Hepatocyte (in vitro differentiated cells): ENCODE measurements at regions not wholly inside any gene's neighbourhood (a gene's known extent, or its start where the extent isn't known, plus 50 kb on each side); places are given as distances from the start of the nearest gene placed in this dataset.

Source experiments
- DNase-seq: peaks from one replicate; pipeline ENCODE4 v3.0.0-alpha.2; 2016; ENCODE audit warnings: low spot score
- H2AFZ ChIP-seq: fragments of 200-600 bp; sonication (generic); 2 replicates; pipeline ENCODE4 v1.6.0; 2016; ENCODE audit warnings: antibody characterized with exemption, mild to moderate bottlenecking
- H3K27ac ChIP-seq: fragments of 200-600 bp; sonication (generic); 2 replicates; pipeline ENCODE4 v1.5.1; 2016; ENCODE audit warnings: mild to moderate bottlenecking
- H3K27me3 ChIP-seq: fragments of 200-600 bp; sonication (generic); 2 replicates; pipeline ENCODE4 v1.6.1; 2016
- H3K36me3 ChIP-seq: fragments of 200-600 bp; sonication (generic); replicated peaks from 2 replicates; pipeline ENCODE4 v1.5.1; 2016; ENCODE audit warnings: low read depth; ENCODE audit not compliant: insufficient read depth
- H3K4me1 ChIP-seq: fragments of 200-600 bp; sonication (generic); 2 replicates; pipeline ENCODE4 v1.5.1; 2016; ENCODE audit warnings: mild to moderate bottlenecking, moderate library complexity; ENCODE audit not compliant: insufficient read depth
- H3K4me2 ChIP-seq: fragments of 200-600 bp; sonication (generic); 2 replicates; pipeline ENCODE4 v1.6.0; 2016
- H3K4me3 ChIP-seq: fragments of 200-600 bp; sonication (generic); 2 replicates; pipeline ENCODE4 v1.5.1; 2016; ENCODE audit warnings: mild to moderate bottlenecking
- H3K79me2 ChIP-seq: fragments of 200-600 bp; sonication (generic); 2 replicates; pipeline ENCODE4 v1.6.0; 2017; ENCODE audit warnings: mild to moderate bottlenecking
- H3K9me2 ChIP-seq: fragments of 200-600 bp; sonication (generic); replicated peaks from 2 replicates; pipeline ENCODE4 v1.6.0; 2017; ENCODE audit warnings: mild to moderate bottlenecking; ENCODE audit not compliant: insufficient read depth
- H3K9me3 ChIP-seq: fragments of 200-600 bp; sonication (generic); 2 replicates; pipeline ENCODE4 v1.5.1; 2016; ENCODE audit warnings: low read depth, mild to moderate bottlenecking
- H4K20me1 ChIP-seq: fragments of 200-600 bp; sonication (generic); 2 replicates; pipeline ENCODE4 v1.6.0; 2016; ENCODE audit warnings: mild to moderate bottlenecking; ENCODE audit not compliant: insufficient read depth, poor library complexity, severe bottlenecking
- EZH2 ChIP-seq: fragments of 200-600 bp; sonication (generic); IDR thresholded peaks from 2 replicates; pipeline ENCODE4 v1.6.1; 2016; ENCODE audit warnings: antibody characterized with exemption, mild to moderate bottlenecking, borderline replicate concordance
- EZH2phosphoT487 ChIP-seq: fragments of 200-600 bp; sonication (generic); IDR thresholded peaks from one replicate; pipeline ENCODE4 v1.6.1; 2018; ENCODE audit warnings: antibody characterized with exemption, mild to moderate bottlenecking, low read depth, moderate library complexity; ENCODE audit not compliant: unreplicated experiment, severe bottlenecking
- WGBS: methylation state at CpG from one replicate; pipeline ENCODE4 v1.1.6; 2016; ENCODE audit warnings: low lambda C conversion rate; ENCODE audit errors: missing lambda C conversion rate; 5-methylcytosine and 5-hydroxymethylcytosine counted together
- TF ChIP-seq, protein P1 (sequence below): fragments of 200-600 bp; sonication (generic); IDR thresholded peaks from 2 replicates; pipeline ENCODE4 v1.5.1; 2016; ENCODE audit warnings: antibody characterized with exemption, mild to moderate bottlenecking; ENCODE audit not compliant: poor library complexity

DNA sequence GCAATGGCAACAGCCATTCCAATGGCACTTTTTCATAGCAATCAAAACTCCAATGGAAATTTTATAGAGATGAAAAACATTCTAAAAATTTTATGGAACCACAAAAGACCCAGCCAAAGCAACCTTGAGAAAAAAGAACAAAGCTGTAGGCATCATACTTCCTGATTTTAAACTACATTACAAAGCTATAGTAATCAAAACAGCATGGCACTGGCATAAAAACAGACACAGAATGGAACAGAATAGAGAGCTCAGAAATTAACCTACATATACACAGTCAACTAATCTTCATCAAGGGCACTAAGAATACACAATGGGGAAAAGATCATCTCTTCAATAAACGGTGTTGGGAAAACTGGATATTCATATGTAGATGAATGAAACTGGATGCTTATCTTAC lies 401.5 kb downstream of the NPHP4 start:
- no peak overlapping the region for H3K27ac ChIP-seq
- no peaks in the 10 kb centered on the region for H4K20me1 ChIP-seq
- DNase-seq = no peak
- no peaks in the 10 kb centered on the region for H3K36me3 ChIP-seq
- WGBS = 93% methylated on average over 1 of the region's 1 CpG
- no peak overlapping the region for H3K4me2 ChIP-seq
- H3K4me1 ChIP-seq = no peaks in the 10 kb centered on the region
- no peak overlapping the region for H2AFZ ChIP-seq
- no peak overlapping the region for H3K4me3 ChIP-seq
- no peaks in the 10 kb centered on the region for H3K27me3 ChIP-seq
- peaks cover 11% of the 10 kb centered on the region for H3K9me3 ChIP-seq
- no peaks in the 10 kb centered on the region for H3K79me2 ChIP-seq
- H3K9me2 ChIP-seq = no peaks in the 10 kb centered on the region
- TF ChIP-seq EZH2 (no peak), EZH2phosphoT487 (no peak)

DNA sequence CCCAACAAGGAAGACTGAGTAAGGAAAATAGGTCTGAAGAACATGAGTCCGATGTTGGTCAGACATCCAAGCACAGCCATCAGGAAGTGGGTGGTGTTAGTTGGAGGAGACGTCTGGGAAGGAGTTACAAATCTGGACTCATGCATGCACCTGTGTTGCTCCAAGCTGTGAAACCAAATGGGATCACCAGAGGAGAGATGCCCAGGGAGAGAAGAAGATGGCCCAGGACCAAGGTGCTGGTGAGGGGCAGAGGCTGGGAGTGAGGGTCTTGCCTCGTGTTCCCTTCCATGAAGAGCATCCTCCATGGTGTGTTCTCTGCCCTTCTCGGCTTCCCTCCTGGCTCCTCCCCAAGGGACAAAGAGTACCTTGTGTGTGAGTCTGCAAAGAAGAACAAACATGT lies 405.6 kb downstream of the NPHP4 start:
- WGBS = 90% methylated on average over 4 of the region's 4 CpGs
- Histone ChIP-seq H3K9me3 (peaks cover 11% of the 10 kb centered on the region), H3K36me3 (no peaks in the 10 kb centered on the region), H4K20me1 (no peaks in the 10 kb centered on the region), H3K27me3 (no peaks in the 10 kb centered on the region), H2AFZ (no peak overlapping the region), H3K79me2 (no peaks in the 10 kb centered on the region), H3K4me1 (no peaks in the 10 kb centered on the region), H3K4me3 (no peak overlapping the region), H3K9me2 (no peaks in the 10 kb centered on the region), H3K27ac (no peak overlapping the region), H3K4me2 (no peak overlapping the region)
- TF ChIP-seq EZH2phosphoT487 = no peak
- TF ChIP-seq, protein P1, sequence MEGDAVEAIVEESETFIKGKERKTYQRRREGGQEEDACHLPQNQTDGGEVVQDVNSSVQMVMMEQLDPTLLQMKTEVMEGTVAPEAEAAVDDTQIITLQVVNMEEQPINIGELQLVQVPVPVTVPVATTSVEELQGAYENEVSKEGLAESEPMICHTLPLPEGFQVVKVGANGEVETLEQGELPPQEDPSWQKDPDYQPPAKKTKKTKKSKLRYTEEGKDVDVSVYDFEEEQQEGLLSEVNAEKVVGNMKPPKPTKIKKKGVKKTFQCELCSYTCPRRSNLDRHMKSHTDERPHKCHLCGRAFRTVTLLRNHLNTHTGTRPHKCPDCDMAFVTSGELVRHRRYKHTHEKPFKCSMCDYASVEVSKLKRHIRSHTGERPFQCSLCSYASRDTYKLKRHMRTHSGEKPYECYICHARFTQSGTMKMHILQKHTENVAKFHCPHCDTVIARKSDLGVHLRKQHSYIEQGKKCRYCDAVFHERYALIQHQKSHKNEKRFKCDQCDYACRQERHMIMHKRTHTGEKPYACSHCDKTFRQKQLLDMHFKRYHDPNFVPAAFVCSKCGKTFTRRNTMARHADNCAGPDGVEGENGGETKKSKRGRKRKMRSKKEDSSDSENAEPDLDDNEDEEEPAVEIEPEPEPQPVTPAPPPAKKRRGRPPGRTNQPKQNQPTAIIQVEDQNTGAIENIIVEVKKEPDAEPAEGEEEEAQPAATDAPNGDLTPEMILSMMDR = no peak
- TF ChIP-seq EZH2 = no peak
- no peak for DNase-seq

DNA sequence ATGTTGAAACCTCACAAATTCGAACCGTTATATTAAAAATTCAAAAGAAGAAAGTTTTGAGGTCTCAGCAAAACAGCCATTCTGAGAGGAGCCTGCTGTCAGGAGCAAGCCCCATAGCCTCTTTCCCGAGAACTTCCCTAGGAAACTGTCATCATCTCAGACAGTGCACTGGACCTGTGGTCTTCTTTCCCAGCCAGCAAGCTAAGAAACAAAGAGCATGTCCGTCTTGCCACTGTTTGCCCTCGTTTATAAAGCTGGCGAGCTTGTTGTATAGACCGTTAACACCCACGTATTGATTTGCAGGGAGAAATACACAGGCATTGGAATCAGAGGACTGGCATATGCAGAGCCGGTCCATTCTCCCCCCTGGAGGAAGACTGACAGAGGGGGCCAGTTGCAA lies 407.0 kb downstream of the NPHP4 start:
- Histone ChIP-seq H3K79me2 (no peaks in the 10 kb centered on the region), H3K27me3 (no peaks in the 10 kb centered on the region), H4K20me1 (no peaks in the 10 kb centered on the region), H3K9me2 (no peaks in the 10 kb centered on the region), H3K4me3 (no peak overlapping the region), H3K4me1 (no peaks in the 10 kb centered on the region), H2AFZ (no peak overlapping the region), H3K36me3 (no peaks in the 10 kb centered on the region), H3K4me2 (no peak overlapping the region), H3K27ac (no peak overlapping the region), H3K9me3 (peaks cover 4% of the 10 kb centered on the region)
- 75% methylated on average over 9 of the region's 9 CpGs for WGBS
- TF ChIP-seq EZH2phosphoT487 = no peak
- TF ChIP-seq, protein P1 = no peak
- no peak for TF ChIP-seq EZH2
- DNase-seq = no peak

DNA sequence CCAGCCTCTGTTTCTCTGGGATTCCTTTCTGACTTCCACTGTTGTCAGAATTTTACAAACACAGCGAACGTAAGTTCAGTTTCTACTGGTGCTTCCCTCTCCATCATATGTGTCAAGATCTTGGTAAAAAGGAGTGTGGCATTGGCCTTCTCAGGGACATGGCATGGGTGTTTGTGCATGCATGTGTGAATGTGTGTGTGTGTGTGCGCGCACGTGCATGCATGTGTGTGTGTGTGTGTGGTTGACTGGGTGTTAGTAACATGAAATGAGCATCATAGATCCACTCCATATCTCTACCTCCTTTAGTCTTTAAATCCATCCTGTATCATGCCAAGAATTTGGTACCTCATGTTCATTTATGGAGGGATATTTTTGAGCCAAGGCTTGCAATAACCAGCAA lies 411.3 kb downstream of the NPHP4 start:
- Histone ChIP-seq H2AFZ (no peak overlapping the region), H3K4me2 (no peak overlapping the region)

DNA sequence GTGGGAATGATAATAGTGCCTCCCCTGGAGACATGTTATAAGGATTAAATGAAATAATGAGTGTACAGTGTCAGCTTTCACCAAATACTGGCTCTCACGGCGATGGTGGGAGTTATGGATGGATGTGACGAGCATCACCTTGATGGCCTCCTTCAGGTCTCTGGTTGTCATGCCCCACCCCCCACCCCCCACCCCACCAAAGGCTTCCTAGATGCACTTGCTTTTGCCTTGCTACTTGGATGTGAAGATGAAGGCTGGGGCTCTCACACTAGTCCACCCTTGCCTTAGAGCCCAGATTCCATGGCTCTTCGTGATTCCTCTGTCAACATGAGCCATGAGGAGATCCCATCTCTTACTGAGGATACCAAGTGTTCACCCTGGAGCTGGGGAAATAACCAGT lies 412.3 kb downstream of the NPHP4 start:
- Histone ChIP-seq H3K27me3 (no peaks in the 10 kb centered on the region), H3K27ac (no peak overlapping the region), H3K9me3 (no peaks in the 10 kb centered on the region), H3K79me2 (no peaks in the 10 kb centered on the region), H3K4me3 (no peak overlapping the region), H3K9me2 (no peaks in the 10 kb centered on the region), H3K4me1 (no peaks in the 10 kb centered on the region), H2AFZ (no peak overlapping the region), H3K4me2 (no peak overlapping the region), H4K20me1 (no peaks in the 10 kb centered on the region), H3K36me3 (no peaks in the 10 kb centered on the region)
- WGBS = 88% methylated on average over 4 of the region's 4 CpGs
- DNase-seq = no peak
- TF ChIP-seq, protein P1 = no peak
- TF ChIP-seq EZH2phosphoT487 (no peak), EZH2 (no peak)

More for the DNA sequence above, 411.3 kb downstream of the NPHP4 start:
- no peaks in the 10 kb centered on the region for H3K4me1 ChIP-seq
- no peaks in the 10 kb centered on the region for H3K79me2 ChIP-seq
- no peak for DNase-seq
- 74% methylated on average over 5 of the region's 5 CpGs for WGBS
- H3K9me2 ChIP-seq = no peaks in the 10 kb centered on the region
- no peak for TF ChIP-seq EZH2phosphoT487
- H3K36me3 ChIP-seq = no peaks in the 10 kb centered on the region
- H3K27ac ChIP-seq = no peak overlapping the region
- no peaks in the 10 kb centered on the region for H3K9me3 ChIP-seq
- no peaks in the 10 kb centered on the region for H4K20me1 ChIP-seq
- H3K27me3 ChIP-seq = no peaks in the 10 kb centered on the region
- H3K4me3 ChIP-seq = no peak overlapping the region
